Skeletal muscle satellite cell (primary cell): ENCODE measurements at regions not wholly inside any gene's neighbourhood (a gene's known extent, or its start where the extent isn't known, plus 50 kb on each side); places are given as distances from the start of the nearest gene placed in this dataset.
A peak's percentile ranks its signal among the peaks of the same experiment; 100 is the strongest.

Experiments
- H3K27me3 ChIP-seq: 2 replicates; pipeline ENCODE4 v1.7.0; 2013; ENCODE audit warnings: low read length; ENCODE audit not compliant: control insufficient read depth, insufficient read depth
- H3K36me3 ChIP-seq: 2 replicates; pipeline ENCODE4 v1.7.0; 2013; ENCODE audit warnings: mild to moderate bottlenecking, control low read depth, low read length; ENCODE audit not compliant: insufficient read depth
- H3K4me1 ChIP-seq: 2 replicates; pipeline ENCODE4 v1.7.0; 2013; ENCODE audit warnings: low read length; ENCODE audit not compliant: control insufficient read depth, insufficient read depth
- H3K4me2 ChIP-seq: 2 replicates; pipeline ENCODE4 v1.7.0; 2013; ENCODE audit warnings: mild to moderate bottlenecking, low read length
- H3K4me3 ChIP-seq: 2 replicates; pipeline ENCODE4 v1.7.0; 2013; ENCODE audit warnings: low read length
- H3K9ac ChIP-seq: 2 replicates; pipeline ENCODE4 v1.7.0; 2013; ENCODE audit warnings: mild to moderate bottlenecking, low read depth, low read length, moderate library complexity
- H3K9me3 ChIP-seq: replicated peaks from 2 replicates; pipeline ENCODE4 v1.7.0; 2013; ENCODE audit warnings: mild to moderate bottlenecking, control low read depth, low read length

- Histone ChIP-seq H3K9ac (no peak overlapping the region), H3K4me3 (no peak overlapping the region), H3K27me3 (no peaks in the 10 kb centered on the region), H3K36me3 (peaks cover 37% of the 10 kb centered on the region), H3K4me2 (no peak overlapping the region), H3K9me3 (no peaks in the 10 kb centered on the region), H3K4me1 (peaks cover 36% of the 10 kb centered on the region)
These were observed 166.3 kb upstream of the RTL1 start for GRCh38 chr14:101069666-101070362.

- no peak overlapping the region for H3K4me3 ChIP-seq
- no peak overlapping the region for H3K4me2 ChIP-seq
- peaks cover 39% of the 10 kb centered on the region for H3K4me1 ChIP-seq
- peaks cover 31% of the 10 kb centered on the region for H3K36me3 ChIP-seq
- H3K9ac ChIP-seq, result no peak overlapping the region
- no peaks in the 10 kb centered on the region for H3K27me3 ChIP-seq
- no peaks in the 10 kb centered on the region for H3K9me3 ChIP-seq
These were observed 167.3 kb upstream of the RTL1 start for GRCh38 chr14:101070540-101071492.

GRCh38 chr14:101071493-101071906 lies 168.0 kb upstream of the RTL1 start:
- Histone ChIP-seq H3K9me3 (no peaks in the 10 kb centered on the region), H3K4me1 (peaks cover 39% of the 10 kb centered on the region), H3K4me3 (no peak overlapping the region), H3K4me2 (no peak overlapping the region), H3K9ac (no peak overlapping the region), H3K36me3 (peaks cover 25% of the 10 kb centered on the region), H3K27me3 (peaks cover 5% of the 10 kb centered on the region)

- H3K27me3 ChIP-seq, result peaks cover 9% of the 10 kb centered on the region
- no peaks in the 10 kb centered on the region for H3K9me3 ChIP-seq
- no peak overlapping the region for H3K4me3 ChIP-seq
- no peak overlapping the region for H3K4me2 ChIP-seq
- H3K9ac ChIP-seq, result no peak overlapping the region
- peaks cover 19% of the 10 kb centered on the region for H3K36me3 ChIP-seq
- peaks cover 44% of the 10 kb centered on the region for H3K4me1 ChIP-seq
These were observed 168.5 kb upstream of the RTL1 start for GRCh38 chr14:101072070-101072469.

GRCh38 chr14:101072531-101072930 lies 169.0 kb upstream of the RTL1 start:
- Histone ChIP-seq H3K27me3 (peaks cover 9% of the 10 kb centered on the region), H3K4me2 (peak overlapping the region; percentile 73), H3K9me3 (no peaks in the 10 kb centered on the region), H3K9ac (peak overlapping the region; percentile 39), H3K4me3 (no peak overlapping the region), H3K4me1 (peaks cover 49% of the 10 kb centered on the region), H3K36me3 (peaks cover 15% of the 10 kb centered on the region)

- Histone ChIP-seq H3K27me3 (peaks cover 13% of the 10 kb centered on the region), H3K9me3 (no peaks in the 10 kb centered on the region), H3K4me3 (no peak overlapping the region), H3K36me3 (peaks cover 14% of the 10 kb centered on the region), H3K4me1 (peaks cover 52% of the 10 kb centered on the region), H3K4me2 (peak overlapping the region; percentile 73), H3K9ac (peak overlapping the region; percentile 39)
These were observed 169.5 kb upstream of the RTL1 start for GRCh38 chr14:101072945-101073597.

GRCh38 chr14:101073598-101073965 lies 170.1 kb upstream of the RTL1 start:
- H3K27me3 ChIP-seq, result peaks cover 13% of the 10 kb centered on the region
- H3K9me3 ChIP-seq, result no peaks in the 10 kb centered on the region
- H3K36me3 ChIP-seq, result peaks cover 14% of the 10 kb centered on the region
- H3K4me2 ChIP-seq, result peak overlapping the region; percentile 49
- no peak overlapping the region for H3K4me3 ChIP-seq
- peaks cover 52% of the 10 kb centered on the region for H3K4me1 ChIP-seq
- H3K9ac ChIP-seq, result no peak overlapping the region

GRCh38 chr14:101074196-101075024 lies 170.9 kb upstream of the RTL1 start:
- Histone ChIP-seq H3K4me3 (no peak overlapping the region), H3K4me2 (no peak overlapping the region), H3K27me3 (peaks cover 14% of the 10 kb centered on the region), H3K9me3 (no peaks in the 10 kb centered on the region), H3K9ac (no peak overlapping the region), H3K4me1 (peaks cover 52% of the 10 kb centered on the region), H3K36me3 (peaks cover 9% of the 10 kb centered on the region)

GRCh38 chr14:101075025-101075800 lies 171.7 kb upstream of the RTL1 start:
- H3K4me1 ChIP-seq, result peaks cover 52% of the 10 kb centered on the region
- no peaks in the 10 kb centered on the region for H3K9me3 ChIP-seq
- no peak overlapping the region for H3K9ac ChIP-seq
- H3K4me2 ChIP-seq, result no peak overlapping the region
- peaks cover 20% of the 10 kb centered on the region for H3K27me3 ChIP-seq
- peaks cover 3% of the 10 kb centered on the region for H3K36me3 ChIP-seq
- H3K4me3 ChIP-seq, result no peak overlapping the region

GRCh38 chr14:101075801-101076413 lies 172.4 kb upstream of the RTL1 start:
- H3K4me2 ChIP-seq, result no peak overlapping the region
- no peak overlapping the region for H3K9ac ChIP-seq

More at GRCh38 chr14:101075801-101076413, 172.4 kb upstream of the RTL1 start:
- Histone ChIP-seq H3K27me3 (peaks cover 25% of the 10 kb centered on the region), H3K36me3 (no peaks in the 10 kb centered on the region), H3K4me3 (no peak overlapping the region), H3K4me1 (peaks cover 52% of the 10 kb centered on the region), H3K9me3 (no peaks in the 10 kb centered on the region)
